NCI-H2196 (cell line): ENCODE measurements at regions not wholly inside any gene's neighbourhood (a gene's known extent, or its start where the extent isn't known, plus 50 kb on each side); places are given as distances from the start of the nearest gene placed in this dataset.
A peak's percentile ranks its signal among the peaks of the same experiment; 100 is the strongest.
"Not testable (repeated sequence)": the region's sequence is repeated elsewhere in the genome, so short reads cannot be mapped to it uniquely, and the experiment has no call there.

Experiments used
- DNase-seq: peaks from one replicate; lab custom pipeline; 2025; ENCODE audit not compliant: unreplicated experiment; lab: John Stamatoyannopoulos, UW

- DNase-seq: no peak
These were observed 61.5 kb downstream of the PRDM13 start for GRCh38 chr6:99668036-99668705.

GRCh38 chr6:99689916-99690685, 83.5 kb downstream of the PRDM13 start:
- no peak for DNase-seq

GRCh38 chr6:99702287-99702686, 95.7 kb downstream of the PRDM13 start:
- DNase-seq: not testable (repeated sequence)

- DNase-seq: no peak
These were observed 102.4 kb downstream of the PRDM13 start for GRCh38 chr6:99709062-99709461.

GRCh38 chr6:99711302-99711701, 104.7 kb downstream of the PRDM13 start:
- DNase-seq: no peak

GRCh38 chr6:99711925-99712324, 105.3 kb downstream of the PRDM13 start:
- DNase-seq: no peak

- no peak for DNase-seq
These were observed 105.9 kb downstream of the PRDM13 start for GRCh38 chr6:99712519-99712918.

- DNase-seq: not testable (repeated sequence)
These were observed 115.4 kb downstream of the PRDM13 start for GRCh38 chr6:99722043-99722442.

GRCh38 chr6:99730237-99730636, 123.6 kb downstream of the PRDM13 start:
- DNase-seq: not testable (repeated sequence)

GRCh38 chr6:99736302-99736701, 129.7 kb downstream of the PRDM13 start:
- DNase-seq: no peak

- no peak for DNase-seq
These were observed 132.9 kb downstream of the PRDM13 start for GRCh38 chr6:99739526-99739925.

- no peak for DNase-seq
These were observed 134.5 kb downstream of the PRDM13 start for GRCh38 chr6:99741092-99741491.

GRCh38 chr6:99743647-99744046, 137.0 kb downstream of the PRDM13 start:
- no peak for DNase-seq

GRCh38 chr6:99745651-99746050, 139.0 kb downstream of the PRDM13 start:
- no peak for DNase-seq

GRCh38 chr6:99746261-99746895, 139.7 kb downstream of the PRDM13 start:
- DNase-seq: peak; percentile 66

GRCh38 chr6:99761711-99762110, 155.1 kb downstream of the PRDM13 start:
- no peak for DNase-seq

GRCh38 chr6:99768166-99768565, 161.5 kb downstream of the PRDM13 start:
- DNase-seq: no peak

GRCh38 chr6:99779631-99780555, 173.3 kb downstream of the PRDM13 start:
- no peak for DNase-seq

- DNase-seq: no peak
These were observed 173.9 kb downstream of the PRDM13 start for GRCh38 chr6:99780556-99780885.

GRCh38 chr6:99789767-99790166, 183.1 kb downstream of the PRDM13 start:
- no peak for DNase-seq

GRCh38 chr6:99790679-99791078, 184.0 kb downstream of the PRDM13 start:
- DNase-seq: no peak
